ENCODE measurements at regions not wholly inside any gene's neighbourhood (a gene's known extent, or its start where the extent isn't known, plus 50 kb on each side); places are given as distances from the start of the nearest gene placed in this dataset.

DNA sequence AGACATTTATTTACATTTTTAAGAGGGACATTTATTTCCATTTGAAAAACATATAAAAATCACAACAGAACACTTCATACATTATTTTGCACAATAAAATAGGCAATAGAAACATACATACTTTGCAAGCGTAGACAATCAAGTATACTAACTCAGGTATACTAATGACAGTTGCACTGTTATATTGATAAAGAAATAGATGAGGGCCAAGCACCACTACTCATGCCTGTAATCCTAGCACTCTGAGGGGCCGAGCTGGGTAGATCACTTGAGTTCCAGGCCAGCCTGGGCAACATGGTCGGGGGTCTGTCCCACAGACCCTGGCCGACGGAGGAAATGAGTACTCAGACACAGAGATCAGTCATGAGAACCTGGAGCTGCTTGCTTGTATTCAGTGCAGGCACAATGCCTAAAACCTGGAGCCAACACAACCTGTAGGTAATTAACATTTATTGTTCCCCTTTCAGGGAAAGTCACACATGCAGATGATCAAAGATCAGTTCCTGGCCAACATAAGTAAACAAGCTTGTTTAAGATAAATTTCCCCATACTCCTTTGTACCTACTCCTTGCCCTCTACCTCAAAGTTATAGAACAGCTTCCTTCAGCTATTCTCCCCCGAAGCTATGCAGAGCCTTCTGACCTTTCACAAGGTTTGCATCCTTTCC, 1960.2 kb downstream of the SUCLG1 start:
- no peak overlapping the region for H3K4me3 ChIP-seq (ENCODE audit: low read length)
- no peaks in the 10 kb centered on the region for H3K9me2 ChIP-seq (replicated peaks; ENCODE audit: low read length)
- intact Hi-C loops (cut with micrococcal nuclease), result no loop called here
- BruUV-seq (replicated peaks), result no TSS peak
- DNase-seq (no peak), ATAC-seq (no peak)
- peaks cover 7% of the 10 kb centered on the region; the same call in 1 of the 2 replicates for H3K9me3 ChIP-seq (ENCODE audit: low read length)
- H2AFZ ChIP-seq (ENCODE audit: low read length), result no peak overlapping the region
- H3K4me2 ChIP-seq (ENCODE audit: low read length), result no peak overlapping the region
- H3K27me3 ChIP-seq (ENCODE audit: low read length), result no peaks in the 10 kb centered on the region
- H3F3A ChIP-seq (ENCODE audit: low read length, unreplicated experiment), result no peaks in the 10 kb centered on the region
- no peak overlapping the region for H3K27ac ChIP-seq (ENCODE audit: low read length)
- H3K4me1 ChIP-seq (ENCODE audit: insufficient read depth, low read length), result no peaks in the 10 kb centered on the region
- POLR2A ChIA-PET (ENCODE audit: unreplicated experiment), result no interaction called here
- no peak for TF ChIP-seq CTCF (conservative IDR thresholded peaks at IDR 0.05; ENCODE audit: low read depth, low read length)
- no peak for TF ChIP-seq EZH2 (IDR thresholded peaks at IDR 0.05; ENCODE audit: low read length, unreplicated experiment)
- no peak for TF ChIP-seq EZH2phosphoT487 (IDR thresholded peaks at IDR 0.05; ENCODE audit: borderline replicate concordance, low read length)
- CTCF ChIA-PET, result no interaction called here
- H3K36me3 ChIP-seq (ENCODE audit: low read depth, low read length), result no peaks in the 10 kb centered on the region
- no peaks in the 10 kb centered on the region for H4K20me1 ChIP-seq (ENCODE audit: low read length)
- H3K79me2 ChIP-seq (ENCODE audit: low read length), result no peaks in the 10 kb centered on the region
- no peak overlapping the region for H3K9ac ChIP-seq (ENCODE audit: low read length)

GRCh38 chr2:82494739-82495138, 1964.3 kb downstream of the SUCLG1 start:
- Histone ChIP-seq H3F3A (ENCODE audit: low read length, unreplicated experiment) (no peaks in the 10 kb centered on the region), H4K20me1 (ENCODE audit: low read length) (no peaks in the 10 kb centered on the region), H3K9ac (ENCODE audit: low read length) (no peak overlapping the region), H3K9me2 (replicated peaks; ENCODE audit: low read length) (no peaks in the 10 kb centered on the region), H3K27me3 (ENCODE audit: low read length) (no peaks in the 10 kb centered on the region), H3K27ac (ENCODE audit: low read length) (no peak overlapping the region), H3K79me2 (ENCODE audit: low read length) (no peaks in the 10 kb centered on the region), H2AFZ (ENCODE audit: low read length) (no peak overlapping the region), H3K4me3 (ENCODE audit: low read length) (no peak overlapping the region), H3K36me3 (ENCODE audit: low read depth, low read length) (no peaks in the 10 kb centered on the region), H3K4me1 (ENCODE audit: insufficient read depth, low read length) (no peaks in the 10 kb centered on the region), H3K9me3 (ENCODE audit: low read length) (peaks cover 4% of the 10 kb centered on the region; the same call in 1 of the 2 replicates), H3K4me2 (ENCODE audit: low read length) (no peak overlapping the region)
- intact Hi-C loops (cut with micrococcal nuclease), result no loop called here
- DNase-seq (no peak), ATAC-seq (no peak)
- POLR2A ChIA-PET (ENCODE audit: unreplicated experiment), result no interaction called here
- CTCF ChIA-PET, result no interaction called here
- BruUV-seq (replicated peaks), result no TSS peak
- no peak for TF ChIP-seq CTCF (conservative IDR thresholded peaks at IDR 0.05; ENCODE audit: low read depth, low read length)
- TF ChIP-seq EZH2phosphoT487 (IDR thresholded peaks at IDR 0.05; ENCODE audit: borderline replicate concordance, low read length), result no peak
- no peak for TF ChIP-seq EZH2 (IDR thresholded peaks at IDR 0.05; ENCODE audit: low read length, unreplicated experiment)

- H4K20me1 ChIP-seq (ENCODE audit: low read length), result no peaks in the 10 kb centered on the region
- ATAC-seq (no peak), DNase-seq (no peak)
- no peaks in the 10 kb centered on the region for H3K36me3 ChIP-seq (ENCODE audit: low read depth, low read length)
- no peaks in the 10 kb centered on the region for H3K79me2 ChIP-seq (ENCODE audit: low read length)
- TF ChIP-seq EZH2 (IDR thresholded peaks at IDR 0.05; ENCODE audit: low read length, unreplicated experiment) (no peak), EZH2phosphoT487 (IDR thresholded peaks at IDR 0.05; ENCODE audit: borderline replicate concordance, low read length) (no peak), CTCF (conservative IDR thresholded peaks at IDR 0.05; ENCODE audit: low read depth, low read length) (no peak)
- H3K9me2 ChIP-seq (replicated peaks; ENCODE audit: low read length), result no peaks in the 10 kb centered on the region
- POLR2A ChIA-PET (ENCODE audit: unreplicated experiment), result no interaction called here
- no TSS peak for BruUV-seq (replicated peaks)
- peaks cover 12% of the 10 kb centered on the region for H3K4me1 ChIP-seq (ENCODE audit: insufficient read depth, low read length)
- H3K4me3 ChIP-seq (ENCODE audit: low read length), result no peak overlapping the region
- H3K9me3 ChIP-seq (ENCODE audit: low read length), result peaks cover 4% of the 10 kb centered on the region; the same call in 1 of the 2 replicates
- no peak overlapping the region for H3K9ac ChIP-seq (ENCODE audit: low read length)
- H3K4me2 ChIP-seq (ENCODE audit: low read length), result no peak overlapping the region
- H3K27me3 ChIP-seq (ENCODE audit: low read length), result no peaks in the 10 kb centered on the region
- no peak overlapping the region for H2AFZ ChIP-seq (ENCODE audit: low read length)
- H3F3A ChIP-seq (ENCODE audit: low read length, unreplicated experiment), result no peaks in the 10 kb centered on the region
- H3K27ac ChIP-seq (ENCODE audit: low read length), result no peak overlapping the region
- intact Hi-C loops (cut with micrococcal nuclease), result no loop called here
- CTCF ChIA-PET, result no interaction called here
Measured at GRCh38 chr2:82491591-82491990, 1967.5 kb downstream of the SUCLG1 start.
